Ascending aorta (tissue), 2 donors: ENCODE measurements at regions not wholly inside any gene's neighbourhood (a gene's known extent, or its start where the extent isn't known, plus 50 kb on each side); places are given as distances from the start of the nearest gene placed in this dataset.

Source experiments
- DNase-seq, 2 donors: peaks; one replicate each; pipeline ENCODE4 v3.0.0-alpha.2; 2019; ENCODE audit warnings: low spot score in 2 of 2
- H3K27ac ChIP-seq, 2 donors: fragments of 200-600 bp; sonication (generic); one replicate each; pipeline ENCODE4 v1.5.1; 2016 to 2017; ENCODE audit warnings: mild to moderate bottlenecking in 1 of 2
- H3K27me3 ChIP-seq: fragments of 200-600 bp; sonication (generic); one replicate; pipeline ENCODE4 v1.5.1; 2017
- H3K36me3 ChIP-seq, 2 donors: fragments of 200-600 bp; sonication (generic); one replicate each; pipeline ENCODE4 v1.5.1; 2016
- H3K4me1 ChIP-seq, 2 donors: fragments of 200-600 bp; sonication (generic); one replicate each; pipeline ENCODE4 v1.5.1; 2016 to 2017; ENCODE audit warnings: mild to moderate bottlenecking in 1 of 2
- H3K4me3 ChIP-seq, 2 donors: fragments of 200-600 bp; sonication (generic); one replicate each; pipeline ENCODE4 v1.5.1; 2016 to 2017; ENCODE audit warnings: mild to moderate bottlenecking in 1 of 2
- H3K9me3 ChIP-seq, 2 donors: fragments of 200-600 bp; sonication (generic); one replicate each; pipeline ENCODE4 v1.5.1; 2016
- intact Hi-C: fragments of 100-400 bp; cut with DNase I; formaldehyde crosslinking; loops from one replicate; pipeline ENCODE4 v1.15.1; 2023
- TF ChIP-seq, protein P1 (sequence below), 3 experiments: fragments of 200-600 bp in 2 of 3; fragments of 450-650 bp in 1 of 3; sonication (generic) in 2 of 3; IDR thresholded peaks; one replicate each; pipeline ENCODE4 v1.5.1; 2016 to 2019; ENCODE audit warnings: antibody characterized with exemption in 3 of 3, mild to moderate bottlenecking in 1 of 3, moderate library complexity in 1 of 3

DNA sequence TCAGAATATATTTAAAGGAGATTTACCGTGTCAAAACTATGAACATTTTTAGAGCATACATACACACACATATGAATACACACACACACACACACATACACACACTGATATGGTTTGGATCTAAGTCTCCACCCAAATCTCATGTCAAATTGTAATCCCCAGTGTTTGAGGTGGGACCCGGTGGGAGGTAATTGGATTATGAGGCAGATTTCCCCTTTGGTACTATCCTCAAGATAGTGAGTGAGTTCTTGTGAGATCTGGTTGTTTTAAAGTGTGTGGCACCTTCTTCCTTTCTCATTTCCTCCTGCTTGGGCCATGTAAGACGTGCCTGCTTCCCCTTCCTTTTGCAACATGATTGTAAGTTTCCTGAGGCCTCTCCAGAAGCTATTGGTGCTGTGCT lies 515.0 kb upstream of the ZMIZ1 start:
- no peak overlapping the region for H3K27ac ChIP-seq
- intact Hi-C loops, result no loop called here
- TF ChIP-seq, protein P1, sequence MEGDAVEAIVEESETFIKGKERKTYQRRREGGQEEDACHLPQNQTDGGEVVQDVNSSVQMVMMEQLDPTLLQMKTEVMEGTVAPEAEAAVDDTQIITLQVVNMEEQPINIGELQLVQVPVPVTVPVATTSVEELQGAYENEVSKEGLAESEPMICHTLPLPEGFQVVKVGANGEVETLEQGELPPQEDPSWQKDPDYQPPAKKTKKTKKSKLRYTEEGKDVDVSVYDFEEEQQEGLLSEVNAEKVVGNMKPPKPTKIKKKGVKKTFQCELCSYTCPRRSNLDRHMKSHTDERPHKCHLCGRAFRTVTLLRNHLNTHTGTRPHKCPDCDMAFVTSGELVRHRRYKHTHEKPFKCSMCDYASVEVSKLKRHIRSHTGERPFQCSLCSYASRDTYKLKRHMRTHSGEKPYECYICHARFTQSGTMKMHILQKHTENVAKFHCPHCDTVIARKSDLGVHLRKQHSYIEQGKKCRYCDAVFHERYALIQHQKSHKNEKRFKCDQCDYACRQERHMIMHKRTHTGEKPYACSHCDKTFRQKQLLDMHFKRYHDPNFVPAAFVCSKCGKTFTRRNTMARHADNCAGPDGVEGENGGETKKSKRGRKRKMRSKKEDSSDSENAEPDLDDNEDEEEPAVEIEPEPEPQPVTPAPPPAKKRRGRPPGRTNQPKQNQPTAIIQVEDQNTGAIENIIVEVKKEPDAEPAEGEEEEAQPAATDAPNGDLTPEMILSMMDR (IDR thresholded peaks at IDR 0.05), result no peak

DNA sequence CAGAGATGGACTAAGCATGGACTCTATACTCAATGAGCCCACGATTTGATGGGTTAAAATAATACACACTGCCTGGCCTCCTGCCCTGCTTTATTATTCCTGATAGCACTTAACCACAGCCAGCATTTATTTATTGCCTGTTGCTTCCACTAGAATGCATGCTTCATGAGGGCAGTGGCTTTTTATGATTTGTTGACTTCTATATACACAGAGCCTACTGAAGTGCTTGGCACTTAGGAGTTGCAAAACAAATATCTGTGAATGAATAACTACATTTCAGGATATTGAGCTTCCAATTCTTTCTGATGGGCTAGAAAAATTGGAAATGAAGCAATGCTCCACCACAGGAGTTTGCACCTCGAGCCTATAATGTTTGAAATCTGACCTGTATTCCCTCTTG lies 513.6 kb upstream of the ZMIZ1 start:
- intact Hi-C loops, result no loop called here
- DNase-seq, result no peak
- H3K27ac ChIP-seq, result no peak overlapping the region
- H3K4me3 ChIP-seq, result no peak overlapping the region
- no peaks in the 10 kb centered on the region for H3K27me3 ChIP-seq
- H3K9me3 ChIP-seq, result no peaks in the 10 kb centered on the region
- peaks cover 6 to 18% of the 10 kb centered on the region in 2 donors for H3K4me1 ChIP-seq
- H3K36me3 ChIP-seq, result no peaks in the 10 kb centered on the region
- TF ChIP-seq, protein P1 (IDR thresholded peaks at IDR 0.05), result no peak

More for the DNA sequence above, 515.0 kb upstream of the ZMIZ1 start:
- DNase-seq, result no peak
- H3K4me3 ChIP-seq, result no peak overlapping the region
- H3K9me3 ChIP-seq, result no peaks in the 10 kb centered on the region
- H3K27me3 ChIP-seq, result no peaks in the 10 kb centered on the region
- H3K36me3 ChIP-seq, result no peaks in the 10 kb centered on the region
- peaks cover 6 to 18% of the 10 kb centered on the region in 2 donors for H3K4me1 ChIP-seq

DNA sequence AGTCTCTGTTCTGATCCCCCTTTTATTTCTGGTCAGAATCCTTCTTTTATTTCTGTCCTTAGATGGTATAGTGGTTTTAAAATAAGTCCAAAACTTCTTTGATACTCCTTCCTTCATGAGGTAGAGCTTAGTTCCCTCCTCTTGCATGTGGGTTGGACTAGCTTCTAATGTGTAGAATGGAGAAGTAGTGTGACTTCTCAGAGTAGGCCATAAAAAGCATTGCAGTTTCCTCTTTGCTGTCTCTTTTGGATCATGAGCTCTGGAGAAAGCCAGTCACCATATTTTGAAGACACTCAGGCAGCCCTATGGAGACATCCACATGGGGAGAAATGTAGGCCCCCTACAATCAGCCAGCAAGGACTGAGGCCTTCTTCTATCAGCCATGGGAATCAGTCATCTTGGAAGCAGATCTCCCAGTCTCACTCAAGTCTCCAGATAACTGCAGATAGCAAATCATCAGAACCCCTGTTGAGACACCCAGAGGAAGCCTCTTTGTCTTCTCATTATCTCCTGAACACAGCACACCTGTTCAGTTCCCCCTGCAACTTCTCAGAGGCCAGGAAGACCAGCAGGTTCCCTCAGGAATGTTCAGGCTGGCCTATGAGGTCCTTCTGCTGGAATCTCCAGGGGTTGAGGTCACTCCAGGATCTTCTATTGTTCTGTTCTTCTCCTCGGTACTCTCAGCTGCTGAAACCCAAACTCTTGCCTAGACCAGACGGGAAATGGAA lies 511.9 kb upstream of the ZMIZ1 start:
- DNase-seq, result no peak
- intact Hi-C loops, result no loop called here
- H3K27me3 ChIP-seq, result no peaks in the 10 kb centered on the region
- H3K4me1 ChIP-seq, result peaks cover 2 to 13% of the 10 kb centered on the region in 2 donors
- H3K4me3 ChIP-seq, result no peak overlapping the region
- H3K36me3 ChIP-seq, result no peaks in the 10 kb centered on the region
- TF ChIP-seq, protein P1 (IDR thresholded peaks at IDR 0.05), result no peak
- H3K9me3 ChIP-seq, result no peaks in the 10 kb centered on the region
- no peak overlapping the region for H3K27ac ChIP-seq

DNA sequence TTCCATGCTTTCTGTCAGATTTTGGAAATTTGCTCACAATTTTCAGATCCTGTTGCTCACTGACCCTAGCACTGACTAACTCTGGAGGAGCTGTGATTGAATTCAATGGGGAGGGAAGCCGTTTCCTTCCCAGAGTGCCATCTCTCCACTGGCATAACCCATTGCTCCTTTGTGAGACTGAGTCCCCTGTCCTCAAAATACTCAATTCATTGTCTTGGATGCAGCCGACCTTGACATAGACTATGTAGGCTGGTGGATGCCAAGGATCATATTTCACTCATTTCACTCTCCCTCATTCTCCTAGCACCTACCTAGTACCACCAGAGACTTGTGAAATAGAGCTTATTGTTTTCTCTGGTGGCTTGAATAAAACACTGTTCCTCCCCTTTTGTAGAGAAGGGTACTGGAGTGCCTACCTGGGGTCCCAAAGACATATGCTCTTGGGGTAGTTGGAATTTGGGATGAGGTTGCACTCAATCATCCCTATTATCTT lies 511.3 kb upstream of the ZMIZ1 start:
- Histone ChIP-seq H3K27ac (no peak overlapping the region), H3K36me3 (no peaks in the 10 kb centered on the region), H3K4me3 (no peak overlapping the region), H3K9me3 (no peaks in the 10 kb centered on the region), H3K27me3 (no peaks in the 10 kb centered on the region), H3K4me1 (peaks cover 0 to 7% of the 10 kb centered on the region in 2 donors)
- intact Hi-C loops, result no loop called here
- TF ChIP-seq, protein P1 (IDR thresholded peaks at IDR 0.05), result no peak
- DNase-seq, result no peak

DNA sequence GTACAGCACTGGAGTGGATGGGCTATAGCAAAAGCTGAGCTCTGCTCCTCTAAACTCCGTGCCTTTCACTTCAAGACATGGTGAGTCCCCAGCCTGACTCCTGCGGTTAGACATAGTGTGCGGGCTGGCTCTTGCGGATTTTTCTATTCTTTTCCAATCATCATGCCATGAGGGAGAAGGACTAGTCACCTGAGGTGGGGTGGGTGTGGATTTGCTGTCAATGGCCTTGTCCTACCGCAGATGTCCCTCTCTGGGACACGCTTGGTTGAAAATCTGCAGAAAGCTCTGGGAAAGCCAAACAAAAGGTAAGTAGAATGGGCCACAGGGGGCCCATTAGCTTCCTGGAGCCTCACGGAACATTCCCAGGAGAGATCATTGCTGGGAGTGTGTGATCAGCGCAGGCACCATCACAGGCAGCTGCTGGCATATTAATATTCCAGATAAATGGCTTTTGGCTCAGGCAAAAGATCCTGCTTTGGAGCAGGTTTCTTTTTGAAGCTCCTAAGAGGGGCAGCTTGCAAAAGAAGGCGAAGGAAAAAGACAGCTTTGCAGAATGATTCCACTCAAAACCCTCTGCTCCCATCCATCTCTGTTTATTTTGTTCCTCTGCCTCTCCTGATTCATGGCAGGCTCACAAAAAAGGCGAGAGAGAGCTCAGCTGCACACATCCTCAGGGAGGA lies 509.0 kb upstream of the ZMIZ1 start:
- DNase-seq, result no peak
- Histone ChIP-seq H3K4me1 (no peaks in the 10 kb centered on the region), H3K36me3 (no peaks in the 10 kb centered on the region), H3K9me3 (no peaks in the 10 kb centered on the region), H3K4me3 (no peak overlapping the region), H3K27me3 (no peaks in the 10 kb centered on the region), H3K27ac (no peak overlapping the region)
- TF ChIP-seq, protein P1 (IDR thresholded peaks at IDR 0.05), result no peak
- intact Hi-C loops, result no loop called here
